CD4-positive, alpha-beta T cell treated with Interleukin-4 for 4 hours (primary cell): ENCODE measurements at regions not wholly inside any gene's neighbourhood (a gene's known extent, or its start where the extent isn't known, plus 50 kb on each side); places are given as distances from the start of the nearest gene placed in this dataset.
A peak's percentile ranks its signal among the peaks of the same experiment; 100 is the strongest.

Experiments used
- DNase-seq: peaks from one replicate; pipeline ENCODE4 v3.0.0-alpha.2; 2020

GRCh38 chr1:83769594-83770318 is 229.2 kb downstream of the TTLL7 start:
- DNase-seq: no peak

- no peak for DNase-seq
These were observed 229.9 kb downstream of the TTLL7 start for GRCh38 chr1:83769072-83769471.

GRCh38 chr1:83766241-83766691 is 232.7 kb downstream of the TTLL7 start:
- DNase-seq: no peak

GRCh38 chr1:83765125-83765524 is 233.8 kb downstream of the TTLL7 start:
- DNase-seq: no peak

- no peak for DNase-seq
These were observed 234.7 kb downstream of the TTLL7 start for GRCh38 chr1:83764209-83764608.

GRCh38 chr1:83763361-83764095 is 235.4 kb downstream of the TTLL7 start:
- no peak for DNase-seq

GRCh38 chr1:83762416-83762815 is 236.5 kb downstream of the TTLL7 start:
- DNase-seq: no peak

GRCh38 chr1:83762039-83762365 is 236.9 kb downstream of the TTLL7 start:
- no peak for DNase-seq

- peak; percentile 6 for DNase-seq
These were observed 237.5 kb downstream of the TTLL7 start for GRCh38 chr1:83761167-83762038.

GRCh38 chr1:83760226-83761021 is 238.5 kb downstream of the TTLL7 start:
- DNase-seq: no peak

GRCh38 chr1:83756984-83757717 is 241.8 kb downstream of the TTLL7 start:
- DNase-seq: no peak

GRCh38 chr1:83751602-83752001 is 247.3 kb downstream of the TTLL7 start:
- DNase-seq: no peak

GRCh38 chr1:83750201-83750600 is 248.7 kb downstream of the TTLL7 start:
- DNase-seq: no peak

- no peak for DNase-seq
These were observed 251.0 kb downstream of the TTLL7 start for GRCh38 chr1:83747853-83748482.

GRCh38 chr1:83746234-83746633 is 252.7 kb downstream of the TTLL7 start:
- DNase-seq: no peak

- DNase-seq: no peak
These were observed 256.5 kb downstream of the TTLL7 start for GRCh38 chr1:83742446-83742845.

- DNase-seq: no peak
These were observed 257.2 kb downstream of the TTLL7 start for GRCh38 chr1:83741770-83742169.

GRCh38 chr1:83741348-83741747 is 257.6 kb downstream of the TTLL7 start:
- no peak for DNase-seq

- no peak for DNase-seq
These were observed 263.4 kb downstream of the TTLL7 start for GRCh38 chr1:83735526-83735925.

GRCh38 chr1:83734420-83734819 is 264.5 kb downstream of the TTLL7 start:
- DNase-seq: no peak

GRCh38 chr1:83725735-83726360 is 273.1 kb downstream of the TTLL7 start:
- DNase-seq: no peak
